Ovary (tissue), 7 donors: ENCODE measurements at regions not wholly inside any gene's neighbourhood (a gene's known extent, or its start where the extent isn't known, plus 50 kb on each side); places are given as distances from the start of the nearest gene placed in this dataset.

Experiments
- DNase-seq, 5 donors: peaks; one replicate each; pipeline ENCODE4 v3.0.0-alpha.2; 2019 to 2020
- H3K27ac ChIP-seq, 2 donors: fragments of 200-600 bp; one replicate each; pipeline versions ENCODE4 v1.5.1 to v1.8.0; 2019 to 2022
- H3K27me3 ChIP-seq: fragments of 200-600 bp; one replicate; pipeline ENCODE4 v1.8.0; 2022
- H3K36me3 ChIP-seq: fragments of 200-600 bp; sonication (generic); one replicate; pipeline ENCODE4 v1.5.1; 2019
- H3K4me1 ChIP-seq: one replicate; pipeline ENCODE4 v1.8.1; 2013; ENCODE audit warnings: mild to moderate bottlenecking, moderate library complexity; ENCODE audit not compliant: insufficient read depth
- H3K4me3 ChIP-seq: fragments of 200-600 bp; sonication (generic); one replicate; pipeline ENCODE4 v1.5.1; 2017
- H3K9me3 ChIP-seq, 2 donors: fragments of 200-600 bp in 1 of 2; sonication (generic) in 1 of 2; one replicate each; pipeline versions ENCODE4 v1.5.1 to v1.8.1; 2013 to 2019; ENCODE audit warnings: mild to moderate bottlenecking in 1 of 2, moderate library complexity in 1 of 2
- CTCF ChIP-seq, 3 donors: fragments of 450-650 bp in 2 of 3; fragments of 200-600 bp in 1 of 3; IDR thresholded peaks; one replicate each; pipeline versions ENCODE4 v1.5.1 to v1.8.0; 2016 to 2022; ENCODE audit warnings: antibody characterized with exemption in 3 of 3, mild to moderate bottlenecking in 1 of 3
- EP300 ChIP-seq: sonication (generic); formaldehyde crosslinking; IDR thresholded peaks from one replicate; pipeline ENCODE4 v1.6.1; 2017; ENCODE audit warnings: antibody characterized with exemption
- POLR2A ChIP-seq: fragments of 450-650 bp; IDR thresholded peaks from one replicate; pipeline ENCODE4 v1.6.1; 2017; ENCODE audit warnings: antibody characterized with exemption, mild to moderate bottlenecking, moderate library complexity
- WGBS, 3 donors: extraction: QIAGEN DNeasy Blood & Tissue Kit in 1 of 3; methylation state at CpG; one replicate each; pipeline versions ENCODE4 v1.1.5 to v1.1.7; 2013 to 2017; 5-methylcytosine and 5-hydroxymethylcytosine counted together
- intact Hi-C, 4 donors: fragments of 100-400 bp; cut with DNase I; formaldehyde crosslinking; loops; one replicate each; pipeline versions ENCODE4 v1.11.0 to v1.15.1; 2022 to 2023
- donor health status: DM: no; HTN: no; CAD: no; lungs with moderate emphysema.
- donor health status: DM: no; HTN: no; CAD: no.
- donor health status: Bipolar disorder and iron deficiency.
- donor health status: DM: no; HTN: no; CAD: no.
- donor health status: DM: yes; HTN: yes; CAD: no.

GRCh38 chr17:56096026-56096810, 57.1 kb upstream of the ANKFN1 start:
- Histone ChIP-seq H3K27me3 (no peaks in the 10 kb centered on the region), H3K27ac (no peak overlapping the region), H3K4me3 (no peak overlapping the region), H3K36me3 (no peaks in the 10 kb centered on the region), H3K9me3 (no peaks in the 10 kb centered on the region), H3K4me1 (no peaks in the 10 kb centered on the region)
- WGBS, 3 donors: 52 to 60% (median 54%) methylated on average over 3 of the region's 3 CpGs
- no peak for DNase-seq
- TF ChIP-seq CTCF (IDR thresholded peaks at IDR 0.05) (no peak), EP300 (no peak), POLR2A (no peak)
- intact Hi-C loops: no loop called here

- DNase-seq: no peak
- Histone ChIP-seq H3K36me3 (no peaks in the 10 kb centered on the region), H3K27me3 (no peaks in the 10 kb centered on the region), H3K4me3 (no peak overlapping the region), H3K27ac (no peak overlapping the region), H3K9me3 (no peaks in the 10 kb centered on the region), H3K4me1 (no peaks in the 10 kb centered on the region)
- WGBS, 3 donors: 64 to 73% (median 66%) methylated on average over 4 of the region's 4 CpGs
- intact Hi-C loops: no loop called here
- no peak for TF ChIP-seq CTCF (IDR thresholded peaks at IDR 0.05)
- no peak for TF ChIP-seq EP300
- no peak for TF ChIP-seq POLR2A
These were observed 54.5 kb upstream of the ANKFN1 start for GRCh38 chr17:56098746-56099145.

- Histone ChIP-seq H3K4me1 (no peaks in the 10 kb centered on the region), H3K9me3 (no peaks in the 10 kb centered on the region), H3K27ac (no peak overlapping the region), H3K27me3 (no peaks in the 10 kb centered on the region), H3K4me3 (no peak overlapping the region), H3K36me3 (no peaks in the 10 kb centered on the region)
- WGBS, 3 donors: 74 to 78% (median 76%) methylated on average over 5 of the region's 5 CpGs
- TF ChIP-seq POLR2A (no peak), EP300 (no peak), CTCF (IDR thresholded peaks at IDR 0.05) (no peak)
- DNase-seq: no peak
- intact Hi-C loops: no loop called here
These were observed 53.6 kb upstream of the ANKFN1 start for GRCh38 chr17:56099649-56100048.
